ENCODE measurements at regions not wholly inside any gene's neighbourhood (a gene's known extent, or its start where the extent isn't known, plus 50 kb on each side); places are given as distances from the start of the nearest gene placed in this dataset.
"Not testable (repeated sequence)": the region's sequence is repeated elsewhere in the genome, so short reads cannot be mapped to it uniquely, and the experiment has no call there.

GRCh38 chr16:29256501-29256981 is 150.0 kb downstream of the NPIPB11 start:
- Histone ChIP-seq H3K79me2 (ENCODE audit: insufficient read depth, low read length) (no peaks in the 10 kb centered on the region), H4K20me1 (ENCODE audit: insufficient read depth, low read length, poor library complexity, severe bottlenecking) (no peaks in the 10 kb centered on the region), H3K36me3 (ENCODE audit: insufficient read depth, low read length) (no peaks in the 10 kb centered on the region), H3K9me3 (ENCODE audit: insufficient read depth, low read depth, low read length) (no peaks in the 10 kb centered on the region), H3K9ac (ENCODE audit: low read depth, low read length, poor library complexity, severe bottlenecking) (no peak overlapping the region), H3K9me2 (replicated peaks; ENCODE audit: low read depth, low read length) (no peaks in the 10 kb centered on the region), H3K27me3 (ENCODE audit: insufficient read depth, low read length, poor library complexity, severe bottlenecking) (no peaks in the 10 kb centered on the region), H3K4me1 (ENCODE audit: insufficient read depth, low read length, poor library complexity, severe bottlenecking) (no peaks in the 10 kb centered on the region), H3K4me3 (ENCODE audit: low read length, poor library complexity, severe bottlenecking) (no peak overlapping the region), H3F3A (ENCODE audit: low read depth) (no peaks in the 10 kb centered on the region), H3K4me2 (ENCODE audit: low read depth, low read length, poor library complexity, severe bottlenecking) (no peak overlapping the region), H2AFZ (ENCODE audit: low read length) (no peak overlapping the region)
- no peak for TF ChIP-seq EZH2phosphoT487 (IDR thresholded peaks at IDR 0.05; ENCODE audit: borderline replicate concordance)
- TF ChIP-seq CTCF (conservative IDR thresholded peaks at IDR 0.05; ENCODE audit: low read length): no peak

- not testable (repeated sequence) for H3K9me3 ChIP-seq (ENCODE audit: insufficient read depth, low read depth, low read length); H3K4me2 ChIP-seq (ENCODE audit: low read depth, low read length, poor library complexity, severe bottlenecking); H3K4me3 ChIP-seq (ENCODE audit: low read length, poor library complexity, severe bottlenecking); H3K36me3 ChIP-seq (ENCODE audit: insufficient read depth, low read length); H3K9ac ChIP-seq (ENCODE audit: low read depth, low read length, poor library complexity, severe bottlenecking); H4K20me1 ChIP-seq (ENCODE audit: insufficient read depth, low read length, poor library complexity, severe bottlenecking); H3K4me1 ChIP-seq (ENCODE audit: insufficient read depth, low read length, poor library complexity, severe bottlenecking); H3F3A ChIP-seq (ENCODE audit: low read depth); H3K79me2 ChIP-seq (ENCODE audit: insufficient read depth, low read length); H3K9me2 ChIP-seq (replicated peaks; ENCODE audit: low read depth, low read length); H3K27me3 ChIP-seq (ENCODE audit: insufficient read depth, low read length, poor library complexity, severe bottlenecking); H2AFZ ChIP-seq (ENCODE audit: low read length)
Measured at GRCh38 chr16:29255957-29256356, 150.6 kb downstream of the NPIPB11 start.

- not testable (repeated sequence) for H3K4me2 ChIP-seq (ENCODE audit: low read depth, low read length, poor library complexity, severe bottlenecking); H3K4me3 ChIP-seq (ENCODE audit: low read length, poor library complexity, severe bottlenecking); H2AFZ ChIP-seq (ENCODE audit: low read length); H3K36me3 ChIP-seq (ENCODE audit: insufficient read depth, low read length); H3F3A ChIP-seq (ENCODE audit: low read depth); H3K79me2 ChIP-seq (ENCODE audit: insufficient read depth, low read length); H3K9ac ChIP-seq (ENCODE audit: low read depth, low read length, poor library complexity, severe bottlenecking); H3K27me3 ChIP-seq (ENCODE audit: insufficient read depth, low read length, poor library complexity, severe bottlenecking); H3K9me3 ChIP-seq (ENCODE audit: insufficient read depth, low read depth, low read length); H4K20me1 ChIP-seq (ENCODE audit: insufficient read depth, low read length, poor library complexity, severe bottlenecking); H3K9me2 ChIP-seq (replicated peaks; ENCODE audit: low read depth, low read length); H3K4me1 ChIP-seq (ENCODE audit: insufficient read depth, low read length, poor library complexity, severe bottlenecking)
Measured at GRCh38 chr16:29255496-29255796, 151.1 kb downstream of the NPIPB11 start.

GRCh38 chr16:29254676-29255495 is 151.6 kb downstream of the NPIPB11 start:
- H3K79me2 ChIP-seq (ENCODE audit: insufficient read depth, low read length): no peaks in the 10 kb centered on the region
- H3K4me3 ChIP-seq (ENCODE audit: low read length, poor library complexity, severe bottlenecking): no peak overlapping the region
- no peaks in the 10 kb centered on the region for H3F3A ChIP-seq (ENCODE audit: low read depth)
- no peaks in the 10 kb centered on the region for H3K4me1 ChIP-seq (ENCODE audit: insufficient read depth, low read length, poor library complexity, severe bottlenecking)
- no peak overlapping the region for H3K4me2 ChIP-seq (ENCODE audit: low read depth, low read length, poor library complexity, severe bottlenecking)
- no peak overlapping the region for H3K9ac ChIP-seq (ENCODE audit: low read depth, low read length, poor library complexity, severe bottlenecking)
- H3K36me3 ChIP-seq (ENCODE audit: insufficient read depth, low read length): no peaks in the 10 kb centered on the region
- H4K20me1 ChIP-seq (ENCODE audit: insufficient read depth, low read length, poor library complexity, severe bottlenecking): no peaks in the 10 kb centered on the region
- no peaks in the 10 kb centered on the region for H3K9me3 ChIP-seq (ENCODE audit: insufficient read depth, low read depth, low read length)
- H3K27me3 ChIP-seq (ENCODE audit: insufficient read depth, low read length, poor library complexity, severe bottlenecking): no peaks in the 10 kb centered on the region
- H2AFZ ChIP-seq (ENCODE audit: low read length): no peak overlapping the region
- TF ChIP-seq CTCF (conservative IDR thresholded peaks at IDR 0.05; ENCODE audit: low read length): no peak
- TF ChIP-seq EZH2phosphoT487 (IDR thresholded peaks at IDR 0.05; ENCODE audit: borderline replicate concordance): no peak
- no peaks in the 10 kb centered on the region for H3K9me2 ChIP-seq (replicated peaks; ENCODE audit: low read depth, low read length)

- H3F3A ChIP-seq (ENCODE audit: low read depth); H3K9ac ChIP-seq (ENCODE audit: low read depth, low read length, poor library complexity, severe bottlenecking): not testable (repeated sequence)
Measured at GRCh38 chr16:29253716-29254590, 152.6 kb downstream of the NPIPB11 start.

More at GRCh38 chr16:29253716-29254590, 152.6 kb downstream of the NPIPB11 start:
- H3K27me3 ChIP-seq (ENCODE audit: insufficient read depth, low read length, poor library complexity, severe bottlenecking); H3K4me2 ChIP-seq (ENCODE audit: low read depth, low read length, poor library complexity, severe bottlenecking); H3K79me2 ChIP-seq (ENCODE audit: insufficient read depth, low read length); H3K9me2 ChIP-seq (replicated peaks; ENCODE audit: low read depth, low read length); H3K9me3 ChIP-seq (ENCODE audit: insufficient read depth, low read depth, low read length); H3K4me3 ChIP-seq (ENCODE audit: low read length, poor library complexity, severe bottlenecking); H3K4me1 ChIP-seq (ENCODE audit: insufficient read depth, low read length, poor library complexity, severe bottlenecking); H2AFZ ChIP-seq (ENCODE audit: low read length); H4K20me1 ChIP-seq (ENCODE audit: insufficient read depth, low read length, poor library complexity, severe bottlenecking); H3K36me3 ChIP-seq (ENCODE audit: insufficient read depth, low read length): not testable (repeated sequence)

Measured in Loucy (cell line).